ENCODE measurements at regions not wholly inside any gene's neighbourhood (a gene's known extent, or its start where the extent isn't known, plus 50 kb on each side); places are given as distances from the start of the nearest gene placed in this dataset.

DNA sequence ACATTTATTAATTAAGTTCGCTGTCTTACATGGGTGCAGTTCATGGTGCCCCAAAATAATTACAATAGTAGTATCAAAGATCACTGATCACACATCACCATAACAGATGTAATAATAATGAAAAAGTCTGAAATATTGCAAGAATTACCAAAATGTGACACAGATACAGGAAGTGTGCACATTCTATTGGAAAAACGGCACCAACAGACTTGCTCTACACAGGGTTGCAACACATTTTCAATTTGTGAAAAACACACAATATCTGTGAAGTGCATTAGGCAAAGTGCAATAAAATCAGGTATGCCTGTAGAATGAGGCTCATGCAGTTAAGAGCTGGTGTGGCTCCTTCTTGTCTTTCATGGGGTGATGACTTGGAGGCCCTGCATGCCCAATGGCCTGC lies 265.8 kb downstream of the RPLP1 start:
- peaks cover 6% of the 10 kb centered on the region for H3K27me3 ChIP-seq (ENCODE audit: control insufficient read depth, insufficient read depth, low read length, poor library complexity, severe bottlenecking)
- no peak overlapping the region for H3K4me3 ChIP-seq (ENCODE audit: low read length)
- Mint-ChIP-seq H3K4me1 (no peaks in the 10 kb centered on the region), H3K27ac (no peak overlapping the region), H3K4me3 (no peak overlapping the region), H3K36me3 (ENCODE audit: low read depth) (no peaks in the 10 kb centered on the region), H3K9me3 (no peaks in the 10 kb centered on the region), H3K27me3 (ENCODE audit: insufficient read depth) (peaks cover 16% of the 10 kb centered on the region)
- no peak for DNase-seq
- H3K9ac ChIP-seq (ENCODE audit: extremely low read depth, low read length, poor library complexity, severe bottlenecking) = no peak overlapping the region
- TF ChIP-seq, protein P1, sequence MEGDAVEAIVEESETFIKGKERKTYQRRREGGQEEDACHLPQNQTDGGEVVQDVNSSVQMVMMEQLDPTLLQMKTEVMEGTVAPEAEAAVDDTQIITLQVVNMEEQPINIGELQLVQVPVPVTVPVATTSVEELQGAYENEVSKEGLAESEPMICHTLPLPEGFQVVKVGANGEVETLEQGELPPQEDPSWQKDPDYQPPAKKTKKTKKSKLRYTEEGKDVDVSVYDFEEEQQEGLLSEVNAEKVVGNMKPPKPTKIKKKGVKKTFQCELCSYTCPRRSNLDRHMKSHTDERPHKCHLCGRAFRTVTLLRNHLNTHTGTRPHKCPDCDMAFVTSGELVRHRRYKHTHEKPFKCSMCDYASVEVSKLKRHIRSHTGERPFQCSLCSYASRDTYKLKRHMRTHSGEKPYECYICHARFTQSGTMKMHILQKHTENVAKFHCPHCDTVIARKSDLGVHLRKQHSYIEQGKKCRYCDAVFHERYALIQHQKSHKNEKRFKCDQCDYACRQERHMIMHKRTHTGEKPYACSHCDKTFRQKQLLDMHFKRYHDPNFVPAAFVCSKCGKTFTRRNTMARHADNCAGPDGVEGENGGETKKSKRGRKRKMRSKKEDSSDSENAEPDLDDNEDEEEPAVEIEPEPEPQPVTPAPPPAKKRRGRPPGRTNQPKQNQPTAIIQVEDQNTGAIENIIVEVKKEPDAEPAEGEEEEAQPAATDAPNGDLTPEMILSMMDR (conservative IDR thresholded peaks at IDR 0.05) = no peak
- 76 to 92% methylated on average over 1 to 2 of the region's 2 CpGs for WGBS, 2 experiments (ENCODE audit: insufficient coverage in 1 of 2, insufficient read length in 1 of 2)
- H3K9me3 ChIP-seq (ENCODE audit: control insufficient read depth, low read length) = no peaks in the 10 kb centered on the region
- H3K27ac ChIP-seq (ENCODE audit: low read depth, low read length) = no peak overlapping the region
- H3K36me3 ChIP-seq (ENCODE audit: control insufficient read depth, insufficient read depth, low read length) = no peaks in the 10 kb centered on the region
- H3K4me1 ChIP-seq (ENCODE audit: control insufficient read depth, insufficient read depth, low read length) = no peaks in the 10 kb centered on the region

DNA sequence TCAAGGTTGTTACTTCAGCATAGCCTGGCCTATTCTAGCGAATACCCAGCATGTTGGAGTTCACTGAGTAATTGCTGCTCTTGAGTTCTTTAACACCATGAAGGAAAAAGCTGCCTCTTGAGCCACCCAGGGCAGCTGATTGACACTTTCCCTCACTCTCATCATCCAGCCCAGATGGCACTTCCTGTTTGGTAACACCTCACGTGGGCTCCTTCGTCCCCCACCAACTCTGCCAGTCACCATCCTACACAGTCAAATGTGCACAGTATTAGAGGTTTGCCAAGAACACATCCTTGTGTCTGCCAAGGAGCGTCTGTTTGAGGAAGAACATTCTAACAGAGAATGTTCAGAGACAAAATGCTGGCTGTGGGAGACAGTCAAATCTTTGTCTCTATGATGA lies 266.3 kb downstream of the RPLP1 start:
- Histone ChIP-seq H3K27ac (ENCODE audit: low read depth, low read length) (no peak overlapping the region), H3K4me3 (ENCODE audit: low read length) (no peak overlapping the region), H3K9me3 (ENCODE audit: control insufficient read depth, low read length) (no peaks in the 10 kb centered on the region), H3K27me3 (ENCODE audit: control insufficient read depth, insufficient read depth, low read length, poor library complexity, severe bottlenecking) (peaks cover 6% of the 10 kb centered on the region), H3K4me1 (ENCODE audit: control insufficient read depth, insufficient read depth, low read length) (no peaks in the 10 kb centered on the region), H3K9ac (ENCODE audit: extremely low read depth, low read length, poor library complexity, severe bottlenecking) (no peak overlapping the region), H3K36me3 (ENCODE audit: control insufficient read depth, insufficient read depth, low read length) (no peaks in the 10 kb centered on the region)
- Mint-ChIP-seq H3K27me3 (ENCODE audit: insufficient read depth) (peaks cover 16% of the 10 kb centered on the region), H3K9me3 (no peaks in the 10 kb centered on the region), H3K4me1 (no peaks in the 10 kb centered on the region), H3K27ac (no peak overlapping the region), H3K36me3 (ENCODE audit: low read depth) (no peaks in the 10 kb centered on the region), H3K4me3 (no peak overlapping the region)
- TF ChIP-seq, protein P1 (conservative IDR thresholded peaks at IDR 0.05) = no peak
- no peak for DNase-seq
- WGBS, 2 experiments (ENCODE audit: insufficient coverage in 1 of 2, insufficient read length in 1 of 2) = 87 to 90% methylated on average over 1 to 4 of the region's 4 CpGs

DNA sequence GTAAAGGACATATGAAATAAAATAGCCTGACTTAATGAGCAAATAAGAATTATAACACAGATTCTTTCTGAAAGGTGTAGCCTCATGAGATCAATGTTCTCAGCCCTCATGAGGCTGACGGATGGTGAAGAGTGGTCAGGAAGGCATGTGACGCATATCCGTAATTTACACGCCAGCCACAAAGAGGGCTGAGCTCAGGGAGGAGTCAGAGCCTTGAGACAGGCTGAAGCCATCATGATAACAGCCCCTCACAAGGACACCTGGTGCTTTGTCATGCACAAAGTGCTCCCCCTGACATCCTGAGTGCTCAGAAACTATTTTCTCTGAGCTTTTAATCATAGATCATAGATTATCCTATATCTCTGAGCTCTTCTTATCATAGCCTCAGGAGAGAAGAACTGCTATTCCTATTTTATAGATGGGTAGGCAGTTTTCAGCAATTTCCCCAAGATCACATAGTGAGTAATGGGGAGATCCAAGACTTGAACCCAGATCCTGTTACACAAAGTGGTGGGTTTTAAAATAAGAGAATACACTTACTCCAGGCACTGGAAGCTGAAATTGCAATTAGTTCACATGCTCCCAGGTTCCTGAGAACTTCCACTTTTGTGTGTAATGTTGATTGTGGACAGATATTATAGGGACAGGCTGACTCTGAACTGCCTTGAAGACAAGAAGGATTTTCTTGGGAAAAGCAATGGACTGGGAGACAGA lies 267.1 kb downstream of the RPLP1 start:
- Mint-ChIP-seq H3K27ac (no peak overlapping the region), H3K36me3 (ENCODE audit: low read depth) (no peaks in the 10 kb centered on the region), H3K27me3 (ENCODE audit: insufficient read depth) (peaks cover 11% of the 10 kb centered on the region), H3K9me3 (no peaks in the 10 kb centered on the region), H3K4me1 (no peaks in the 10 kb centered on the region), H3K4me3 (no peak overlapping the region)
- Histone ChIP-seq H3K9me3 (ENCODE audit: control insufficient read depth, low read length) (no peaks in the 10 kb centered on the region), H3K4me3 (ENCODE audit: low read length) (no peak overlapping the region), H3K27ac (ENCODE audit: low read depth, low read length) (no peak overlapping the region), H3K36me3 (ENCODE audit: control insufficient read depth, insufficient read depth, low read length) (no peaks in the 10 kb centered on the region), H3K27me3 (ENCODE audit: control insufficient read depth, insufficient read depth, low read length, poor library complexity, severe bottlenecking) (no peaks in the 10 kb centered on the region), H3K9ac (ENCODE audit: extremely low read depth, low read length, poor library complexity, severe bottlenecking) (no peak overlapping the region), H3K4me1 (ENCODE audit: control insufficient read depth, insufficient read depth, low read length) (no peaks in the 10 kb centered on the region)
- DNase-seq = no peak
- TF ChIP-seq, protein P1 (conservative IDR thresholded peaks at IDR 0.05) = no peak
- WGBS, 2 experiments (ENCODE audit: insufficient coverage in 1 of 2, insufficient read length in 1 of 2) = 81 to 84% methylated on average over 4 of the region's 4 CpGs

Measured in endodermal cell (in vitro differentiated cells).